HUDEP-2 (cell line): ENCODE measurements at regions not wholly inside any gene's neighbourhood (a gene's known extent, or its start where the extent isn't known, plus 50 kb on each side); places are given as distances from the start of the nearest gene placed in this dataset.
"Not testable (repeated sequence)": the region's sequence is repeated elsewhere in the genome, so short reads cannot be mapped to it uniquely, and the experiment has no call there.

Experiments
- DNase-seq, 76 experiments: peaks; one replicate each; lab custom pipeline; 2025; ENCODE audit not compliant: unreplicated experiment in 76 of 76; lab: John Stamatoyannopoulos, UW

GRCh38 chrX:137646472-137646871, 80.5 kb downstream of the ZIC3 start:
- no peak for DNase-seq

- no peak for DNase-seq
These were observed 85.7 kb downstream of the ZIC3 start for GRCh38 chrX:137651647-137652046.

DNA sequence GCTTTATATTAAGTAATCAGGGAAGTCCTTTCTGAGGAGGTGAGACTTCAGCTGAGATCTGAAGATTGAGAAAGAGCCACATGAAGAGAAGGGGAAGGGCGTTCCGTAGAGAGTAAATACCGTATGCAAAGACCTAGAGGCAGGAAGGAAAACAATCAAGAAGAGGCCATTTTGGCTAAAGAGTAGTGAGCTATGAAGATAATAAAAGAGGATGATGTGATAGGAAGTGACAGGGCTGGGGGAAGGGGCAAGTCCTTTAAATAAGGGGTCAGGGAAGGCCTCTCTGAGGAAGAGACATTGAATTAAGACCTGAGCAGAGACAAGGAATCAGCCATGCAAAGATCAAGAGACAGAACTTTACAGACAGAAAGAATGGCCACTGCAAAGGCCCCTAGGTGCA, 86.2 kb downstream of the ZIC3 start:
- DNase-seq = no peak

- no peak for DNase-seq
These were observed 88.6 kb downstream of the ZIC3 start for GRCh38 chrX:137654481-137654880.

GRCh38 chrX:137667776-137668175, 101.8 kb downstream of the ZIC3 start:
- peak in 1 of 76 experiments; percentile 0 for DNase-seq

GRCh38 chrX:137684591-137684990, 118.7 kb downstream of the ZIC3 start:
- DNase-seq = no peak

DNA sequence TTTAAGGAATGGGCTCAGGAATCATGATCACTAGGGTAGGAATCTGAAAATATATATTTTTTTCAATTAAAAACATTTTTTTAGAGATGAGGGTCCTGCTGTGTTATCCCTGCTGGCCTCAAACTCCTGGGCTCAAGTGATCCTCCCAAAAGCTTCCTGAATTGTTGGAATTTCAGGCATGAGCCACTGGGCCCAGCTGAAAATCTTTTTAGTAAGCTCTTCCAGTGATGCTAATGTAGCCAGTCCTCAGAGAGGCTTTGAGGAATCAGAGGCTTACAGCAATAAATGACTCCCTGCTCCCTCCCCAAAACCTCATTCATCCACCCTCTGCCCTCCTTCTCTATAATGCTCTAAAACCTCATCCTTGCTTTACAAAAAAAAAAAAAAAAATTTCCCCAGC, 129.5 kb downstream of the ZIC3 start:
- DNase-seq = no peak

- DNase-seq = no peak
These were observed 141.4 kb downstream of the ZIC3 start for GRCh38 chrX:137707348-137707747.

DNA sequence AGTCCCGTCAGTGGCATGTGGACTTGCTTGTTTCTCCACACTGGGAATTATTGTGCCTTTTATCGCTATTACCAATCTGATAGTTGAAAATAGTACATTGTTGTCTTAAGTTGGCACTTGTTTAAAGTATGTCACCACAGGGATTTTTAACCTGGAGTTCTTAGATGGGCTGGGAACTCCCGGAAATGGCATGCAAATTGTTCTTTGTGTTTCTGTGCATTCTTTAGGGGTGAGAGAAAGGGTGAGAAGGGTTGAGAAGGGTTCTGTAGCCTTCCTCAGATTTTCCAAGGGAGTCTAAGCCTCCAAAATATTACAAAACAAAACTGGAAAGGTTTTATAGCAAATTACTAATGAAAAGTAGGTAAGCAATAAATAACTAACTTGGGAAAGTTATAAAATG, 176.9 kb downstream of the ZIC3 start:
- DNase-seq = no peak

DNA sequence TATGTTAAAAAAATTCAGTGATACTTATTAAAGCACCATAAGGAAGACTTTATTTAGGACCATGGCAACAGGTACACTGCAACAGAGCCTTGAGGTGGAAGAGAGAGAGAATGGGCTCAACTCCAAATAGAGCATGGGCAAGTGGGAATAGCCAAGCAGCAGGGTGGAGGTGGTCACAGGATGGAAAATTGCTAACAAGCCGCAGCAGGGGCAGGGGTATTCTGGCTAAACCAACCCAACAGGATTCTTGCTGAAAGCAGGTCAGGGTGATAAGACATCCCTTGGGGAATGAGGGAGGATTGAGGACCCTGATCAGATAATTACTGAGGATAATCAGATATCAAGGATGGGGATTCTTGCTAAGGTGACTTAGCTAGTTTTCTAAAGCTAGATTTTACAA, 177.5 kb downstream of the ZIC3 start:
- no peak for DNase-seq

- no peak for DNase-seq
These were observed 180.4 kb downstream of the ZIC3 start for GRCh38 chrX:137746289-137746688.

DNA sequence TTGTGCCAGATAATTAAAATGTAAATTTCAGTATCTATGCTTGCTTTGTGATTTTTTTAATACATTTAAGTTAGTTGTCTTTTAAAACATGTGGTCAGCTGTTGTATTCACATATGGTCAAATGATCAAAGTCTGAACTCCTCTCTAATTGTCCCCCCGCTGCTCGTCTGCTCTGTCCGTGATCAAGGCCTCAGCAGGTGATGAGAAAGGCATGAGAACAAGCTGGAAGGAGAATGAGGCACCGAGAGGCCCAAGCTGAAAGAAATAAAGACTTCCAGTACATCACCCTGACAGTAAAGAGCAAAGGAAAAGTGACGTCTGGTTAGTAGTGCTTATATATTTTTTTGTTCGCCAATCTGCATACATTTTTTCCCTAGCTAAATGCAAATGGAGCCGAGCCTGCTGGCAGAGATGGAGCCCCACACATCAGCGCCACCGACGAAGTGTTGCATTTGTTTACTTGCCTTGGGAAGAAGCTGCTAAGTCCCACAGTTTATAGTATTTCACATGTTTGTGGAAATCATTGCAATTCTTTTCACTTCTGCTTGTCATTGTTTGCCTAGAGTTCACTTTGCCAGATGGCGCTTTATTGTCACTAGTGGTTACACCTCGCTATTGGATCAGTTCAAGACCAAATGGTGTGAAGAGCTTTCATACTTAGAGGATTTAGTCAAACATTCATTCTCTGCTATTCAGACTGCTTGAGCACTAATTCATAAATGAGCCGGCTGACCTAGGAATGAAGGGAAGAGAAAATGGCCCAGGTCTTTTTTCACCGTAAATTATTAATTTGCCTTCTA, 181.5 kb downstream of the ZIC3 start:
- no peak for DNase-seq

- DNase-seq = no peak
These were observed 182.9 kb downstream of the ZIC3 start for GRCh38 chrX:137748827-137749226.

DNA sequence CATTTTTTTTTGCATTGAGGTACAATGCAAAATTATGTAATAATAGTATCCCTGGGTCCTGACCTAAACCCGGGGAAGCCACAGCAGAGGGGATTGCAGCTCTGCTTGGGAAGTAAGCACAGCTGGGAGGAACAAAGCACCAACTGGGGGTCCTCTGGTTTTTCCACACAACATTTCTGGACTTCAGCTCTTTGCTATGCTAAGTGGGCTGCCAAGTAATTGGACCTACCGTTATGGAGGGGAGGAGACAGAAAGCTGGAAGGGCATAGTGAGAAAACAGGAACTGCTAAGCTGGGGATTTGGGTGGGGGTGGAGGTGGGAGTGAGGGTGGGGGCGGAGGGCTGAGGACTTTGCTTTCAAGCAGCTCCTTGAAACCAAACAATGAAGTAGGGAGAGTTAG, 183.3 kb downstream of the ZIC3 start:
- DNase-seq = no peak

DNA sequence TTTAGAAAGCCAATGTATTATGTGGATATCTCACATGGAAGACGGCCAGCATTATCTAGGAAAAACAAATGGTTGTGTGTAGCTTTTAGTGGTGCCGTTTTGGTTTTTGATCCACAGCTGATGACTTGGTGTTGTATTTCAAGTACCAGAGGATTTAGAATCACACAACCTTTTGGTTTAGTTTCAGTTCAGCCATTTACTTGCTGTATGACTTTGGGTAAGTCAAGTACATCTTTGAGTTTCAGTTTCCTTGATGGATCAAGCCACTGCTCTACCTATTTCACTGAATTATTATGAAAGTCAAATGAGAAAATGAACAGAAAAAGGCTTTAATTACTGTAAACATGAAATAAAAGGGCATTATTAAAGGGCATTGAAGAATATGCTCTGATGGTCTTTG, 205.6 kb downstream of the ZIC3 start:
- DNase-seq = no peak

DNA sequence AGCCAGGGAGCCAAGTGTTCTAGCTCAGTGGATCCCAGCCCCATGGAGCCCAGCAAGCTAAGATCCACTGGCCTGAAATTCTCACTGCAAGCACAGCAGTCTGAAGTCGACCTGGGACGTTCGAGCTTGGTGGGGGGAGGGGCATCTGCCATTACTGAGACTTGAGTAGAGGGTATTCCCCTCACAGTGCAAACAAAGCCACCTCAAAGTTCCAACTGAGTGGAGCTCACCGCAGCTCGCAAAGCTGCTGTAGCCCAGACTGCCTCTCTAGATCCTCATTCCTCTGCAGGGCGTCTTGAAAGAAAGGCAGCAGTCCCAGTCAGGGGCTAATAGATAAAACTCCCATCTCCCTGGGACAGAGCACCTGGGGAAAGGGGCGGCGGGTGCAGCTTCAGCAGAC, 226.3 kb downstream of the ZIC3 start:
- no peak for DNase-seq

DNA sequence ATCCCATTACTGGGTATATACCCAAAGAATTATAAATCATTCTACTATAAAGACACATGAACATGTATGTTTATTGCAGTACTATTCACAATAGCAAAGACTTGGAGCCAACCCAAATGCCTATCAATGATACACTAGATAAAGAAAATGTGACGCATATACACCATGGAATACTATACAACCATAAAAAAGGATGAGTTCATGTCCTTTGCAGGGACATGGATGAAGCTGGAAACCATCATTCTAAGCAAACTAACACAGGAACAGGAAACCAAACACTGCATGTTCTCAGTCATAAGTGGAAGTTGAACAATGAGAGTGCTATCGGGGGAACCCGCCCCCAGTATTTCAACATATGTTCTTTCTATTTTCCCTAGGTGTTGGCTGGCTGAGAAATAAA, 232.0 kb downstream of the ZIC3 start:
- not testable (repeated sequence) for DNase-seq

DNA sequence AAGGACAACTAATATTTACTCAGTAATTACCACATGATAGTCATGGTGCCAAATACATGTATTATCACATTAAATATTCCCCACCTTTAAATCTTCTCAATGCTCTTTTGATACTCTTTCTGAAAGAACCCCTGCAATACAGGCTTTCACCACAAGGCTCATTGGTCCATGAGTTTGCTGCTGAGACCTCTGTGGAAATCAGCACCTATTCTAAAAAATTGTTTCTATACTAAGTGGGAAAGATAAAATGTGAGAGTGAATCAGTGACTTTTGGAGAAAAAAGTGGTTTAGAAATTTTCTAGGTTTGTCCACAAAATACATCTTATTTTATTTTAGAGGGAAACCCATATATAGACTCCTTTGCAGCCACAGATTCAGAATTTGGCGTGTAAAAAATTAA, 257.3 kb downstream of the ZIC3 start:
- DNase-seq = no peak

DNA sequence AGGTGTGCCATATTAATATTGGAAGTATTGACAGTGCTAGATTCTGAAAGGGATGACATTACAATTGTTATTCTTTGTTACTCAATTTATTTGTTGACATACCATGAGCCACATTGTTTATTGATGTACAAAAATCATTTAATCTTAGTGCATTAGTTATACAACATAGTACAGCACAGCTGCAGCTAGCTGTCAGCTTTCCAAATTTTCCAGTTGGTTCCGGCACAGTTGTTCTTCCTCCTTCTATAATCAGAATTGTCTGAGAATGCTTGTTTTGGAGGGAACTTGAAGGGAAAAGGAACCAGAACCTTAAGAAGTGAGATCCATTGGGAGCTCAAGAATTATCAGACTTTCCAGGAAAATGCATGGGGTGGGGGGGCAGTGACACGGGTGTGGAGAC, 281.4 kb downstream of the ZIC3 start:
- DNase-seq = no peak

- no peak for DNase-seq
These were observed 282.5 kb downstream of the ZIC3 start for GRCh38 chrX:137848266-137848905.

GRCh38 chrX:137852502-137852901, 286.6 kb downstream of the ZIC3 start:
- no peak for DNase-seq

- no peak for DNase-seq
These were observed 289.6 kb downstream of the ZIC3 start for GRCh38 chrX:137855490-137855889.
